ENCODE measurements at regions not wholly inside any gene's neighbourhood (a gene's known extent, or its start where the extent isn't known, plus 50 kb on each side); places are given as distances from the start of the nearest gene placed in this dataset.

DNA sequence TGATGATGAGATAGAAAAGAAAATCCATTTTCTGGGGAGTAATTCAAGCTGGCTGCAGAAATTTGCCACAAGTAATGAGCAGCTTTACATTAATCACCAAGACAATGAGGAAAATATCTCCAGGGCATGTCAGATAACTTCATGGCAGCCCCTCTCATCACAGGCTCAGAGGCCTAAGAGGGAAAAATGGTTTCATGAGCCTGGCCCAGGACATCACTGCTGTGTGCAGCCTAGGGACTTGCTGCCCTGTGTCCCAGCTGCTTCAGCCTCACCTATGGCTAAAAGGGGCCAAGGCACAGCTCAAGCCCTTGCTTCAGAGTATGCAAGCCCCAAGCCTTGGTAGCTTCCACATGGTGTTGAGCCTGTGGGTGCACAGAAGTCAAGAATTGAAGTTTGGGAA is 161.7 kb downstream of the OPA1 start:
- DNase-seq (ENCODE audit: low read depth in 1 of 2, low spot score in 2 of 2), result no peak
- Histone ChIP-seq H3K27ac (no peak overlapping the region), H3K27me3 (replicated peaks) (no peaks in the 10 kb centered on the region)

DNA sequence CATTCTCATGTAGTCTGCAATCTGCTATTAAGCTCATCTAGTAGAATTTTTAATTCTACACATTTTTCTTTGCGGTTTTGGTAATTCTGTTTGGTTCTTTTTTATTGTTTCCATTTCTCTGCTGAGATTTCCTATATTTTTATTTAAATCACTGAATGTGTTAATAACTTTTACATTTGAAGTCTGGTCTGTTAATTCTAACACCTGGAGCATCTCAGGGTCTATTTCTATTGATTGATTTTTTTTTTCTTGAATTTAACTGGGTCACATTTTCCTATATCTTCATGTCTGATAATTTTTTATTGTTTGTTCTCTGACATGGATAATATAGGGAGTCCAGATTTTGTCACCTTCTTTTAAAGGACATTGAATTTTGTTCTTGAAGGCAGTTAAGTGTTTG is 163.5 kb downstream of the OPA1 start:
- Histone ChIP-seq H3K36me3 (no peaks in the 10 kb centered on the region), H3K4me3 (no peak overlapping the region), H3K27ac (no peak overlapping the region), H3K4me1 (replicated peaks) (no peaks in the 10 kb centered on the region), H3K9me3 (replicated peaks) (no peaks in the 10 kb centered on the region), H3K27me3 (replicated peaks) (no peaks in the 10 kb centered on the region)
- no peak for DNase-seq (ENCODE audit: low read depth in 1 of 2, low spot score in 2 of 2)

More for the DNA sequence above, 161.7 kb downstream of the OPA1 start:
- Histone ChIP-seq H3K36me3 (no peaks in the 10 kb centered on the region), H3K9me3 (replicated peaks) (no peaks in the 10 kb centered on the region), H3K4me3 (no peak overlapping the region), H3K4me1 (replicated peaks) (no peaks in the 10 kb centered on the region)

DNA sequence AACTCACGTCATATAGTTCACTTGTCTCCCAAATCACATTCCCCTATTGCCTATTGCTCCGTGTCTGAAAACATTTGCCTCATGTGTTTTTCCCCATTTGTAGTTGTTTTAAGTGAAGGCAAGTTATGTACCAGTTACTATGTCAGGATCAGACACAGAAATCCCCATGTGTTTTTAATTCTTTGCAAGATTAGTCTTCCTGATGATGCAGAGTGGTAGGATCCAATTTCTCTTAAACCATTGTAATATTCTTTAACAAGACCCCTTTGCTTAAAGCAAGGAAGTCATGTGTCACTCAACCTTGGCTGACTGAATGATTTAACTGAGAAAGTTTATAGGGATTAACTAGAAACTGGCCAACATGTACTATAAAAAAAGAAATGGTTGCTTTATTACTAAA is 164.4 kb downstream of the OPA1 start:
- Histone ChIP-seq H3K4me1 (replicated peaks) (no peaks in the 10 kb centered on the region), H3K27ac (no peak overlapping the region), H3K27me3 (replicated peaks) (no peaks in the 10 kb centered on the region), H3K36me3 (no peaks in the 10 kb centered on the region), H3K9me3 (replicated peaks) (no peaks in the 10 kb centered on the region), H3K4me3 (no peak overlapping the region)
- no peak for DNase-seq (ENCODE audit: low read depth in 1 of 2, low spot score in 2 of 2)

DNA sequence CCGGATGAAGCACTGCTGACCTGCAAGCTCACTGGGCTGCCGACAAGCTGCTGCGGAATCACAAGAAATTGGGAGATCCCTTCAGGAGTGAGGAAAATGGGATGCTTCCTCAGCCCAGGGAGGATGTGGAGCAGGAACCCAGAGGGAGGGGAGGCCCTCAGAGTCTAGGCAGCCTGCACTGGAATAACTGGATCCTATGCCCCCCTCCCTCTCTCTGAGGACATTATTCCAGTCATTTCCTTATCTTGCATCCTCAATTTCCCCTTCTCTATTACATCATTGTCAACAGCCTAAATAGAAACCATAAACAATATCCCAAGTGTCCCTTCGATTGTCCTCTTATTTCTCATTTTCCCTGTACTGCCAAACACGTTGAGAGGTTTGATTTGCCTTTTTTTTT is 169.0 kb downstream of the OPA1 start:
- DNase-seq (ENCODE audit: low read depth in 1 of 2, low spot score in 2 of 2), result no peak
- Histone ChIP-seq H3K9me3 (replicated peaks) (no peaks in the 10 kb centered on the region), H3K27me3 (replicated peaks) (no peaks in the 10 kb centered on the region), H3K4me1 (replicated peaks) (no peaks in the 10 kb centered on the region), H3K4me3 (no peak overlapping the region), H3K27ac (no peak overlapping the region), H3K36me3 (no peaks in the 10 kb centered on the region)

DNA sequence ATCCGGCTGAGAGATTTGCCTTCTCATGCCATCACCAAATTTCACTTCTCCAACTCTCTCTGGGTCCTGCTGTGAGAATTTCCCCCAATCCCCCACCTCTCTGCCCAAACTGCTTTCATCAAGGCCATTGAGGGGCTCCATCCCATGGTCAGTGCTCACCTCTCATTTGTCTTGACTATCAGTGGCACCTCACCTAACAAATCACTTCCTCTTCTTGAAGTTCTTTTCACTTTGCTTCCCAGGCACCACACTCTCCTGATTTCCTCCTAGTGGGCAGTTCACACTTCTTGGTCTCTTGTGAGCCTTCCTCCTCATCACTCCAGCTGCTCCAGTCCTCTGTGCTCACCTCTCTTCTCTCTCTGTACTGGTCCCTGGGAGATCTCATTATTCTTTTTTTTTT is 169.6 kb downstream of the OPA1 start:
- Histone ChIP-seq H3K36me3 (no peaks in the 10 kb centered on the region), H3K9me3 (replicated peaks) (no peaks in the 10 kb centered on the region), H3K4me3 (no peak overlapping the region), H3K4me1 (replicated peaks) (no peaks in the 10 kb centered on the region), H3K27me3 (replicated peaks) (no peaks in the 10 kb centered on the region), H3K27ac (no peak overlapping the region)
- no peak for DNase-seq (ENCODE audit: low read depth in 1 of 2, low spot score in 2 of 2)

DNA sequence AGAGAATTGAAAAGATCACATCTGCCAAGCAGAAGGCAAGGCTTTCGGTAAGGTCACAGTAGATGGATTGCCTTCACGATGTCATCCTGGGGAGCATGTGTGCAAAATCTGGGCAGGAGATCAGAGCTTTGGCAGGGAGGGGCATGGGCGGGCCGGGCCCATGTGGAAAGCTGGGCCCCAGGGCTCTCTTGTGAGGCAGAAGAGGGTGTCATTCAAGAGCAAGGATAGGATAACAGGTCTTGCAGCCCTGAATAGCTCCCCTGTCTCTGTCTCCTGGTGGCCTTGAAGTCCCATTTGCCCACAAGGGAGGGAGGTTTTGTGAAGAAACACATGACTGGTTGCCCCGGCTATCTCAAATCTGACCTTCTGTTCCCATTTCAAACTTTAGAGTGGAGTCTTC is 172.0 kb downstream of the OPA1 start:
- H3K9me3 ChIP-seq (replicated peaks), result no peaks in the 10 kb centered on the region
- no peaks in the 10 kb centered on the region for H3K4me1 ChIP-seq (replicated peaks)
- H3K27me3 ChIP-seq (replicated peaks), result no peaks in the 10 kb centered on the region
- DNase-seq (ENCODE audit: low read depth in 1 of 2, low spot score in 2 of 2), result peak in 1 of 2 experiments; percentile 13
- no peak overlapping the region for H3K4me3 ChIP-seq
- H3K27ac ChIP-seq, result no peak overlapping the region
- no peaks in the 10 kb centered on the region for H3K36me3 ChIP-seq

DNA sequence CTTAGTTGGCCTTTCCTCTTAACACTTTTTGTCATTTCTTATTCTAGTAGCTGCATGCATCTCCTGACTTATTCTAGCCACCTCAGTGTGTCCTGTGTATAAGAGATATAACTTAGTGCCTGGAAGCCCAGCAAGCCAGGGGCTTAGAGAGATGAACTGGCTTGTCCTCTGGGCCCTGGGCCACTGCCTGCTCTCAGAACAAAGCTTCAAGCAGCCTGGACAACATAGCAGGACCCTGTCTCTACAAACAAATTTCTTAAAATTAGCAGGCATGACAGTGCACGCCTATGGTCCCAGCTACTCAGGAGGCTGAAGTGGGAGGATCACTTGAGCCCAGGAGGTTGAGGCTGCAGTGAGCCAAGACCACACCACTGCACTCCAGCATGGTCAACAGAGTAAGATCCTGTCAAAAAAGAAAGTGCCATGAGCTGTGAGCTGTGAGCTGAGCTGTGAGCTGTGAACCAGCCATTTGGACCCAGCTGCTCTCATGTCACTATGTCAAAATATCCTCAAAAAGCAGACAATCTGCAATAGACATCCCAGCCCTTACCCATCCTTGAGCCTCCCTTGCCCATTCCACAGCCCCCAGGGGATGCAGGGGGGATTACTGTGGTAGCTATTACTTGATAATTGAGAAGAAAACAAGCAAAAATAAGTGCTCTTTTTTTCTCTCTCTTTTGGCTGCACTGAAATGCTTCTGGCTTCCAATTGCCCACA is 174.5 kb downstream of the OPA1 start:
- Histone ChIP-seq H3K27me3 (replicated peaks) (no peaks in the 10 kb centered on the region), H3K4me3 (no peak overlapping the region), H3K27ac (no peak overlapping the region), H3K9me3 (replicated peaks) (no peaks in the 10 kb centered on the region), H3K4me1 (replicated peaks) (no peaks in the 10 kb centered on the region), H3K36me3 (no peaks in the 10 kb centered on the region)
- DNase-seq (ENCODE audit: low read depth in 1 of 2, low spot score in 2 of 2), result no peak

DNA sequence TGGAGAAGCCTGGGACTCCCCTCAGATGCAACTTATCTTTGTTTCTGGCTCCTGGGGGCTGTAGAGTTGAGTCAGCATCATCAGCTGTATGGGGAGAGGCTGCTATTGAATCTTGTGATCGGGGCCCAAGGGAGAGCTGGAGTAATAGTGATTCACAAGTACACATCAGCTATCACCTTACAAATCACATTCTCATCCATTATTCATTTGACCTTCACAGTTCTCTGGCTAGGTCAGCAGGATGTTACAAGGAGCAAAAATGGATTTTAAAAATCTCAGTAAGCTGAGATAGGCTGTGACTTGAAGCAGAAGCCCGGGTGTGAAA is 175.0 kb downstream of the OPA1 start:
- Histone ChIP-seq H3K4me1 (replicated peaks) (no peaks in the 10 kb centered on the region), H3K36me3 (no peaks in the 10 kb centered on the region), H3K27ac (no peak overlapping the region), H3K27me3 (replicated peaks) (no peaks in the 10 kb centered on the region), H3K9me3 (replicated peaks) (no peaks in the 10 kb centered on the region), H3K4me3 (no peak overlapping the region)
- peak in 1 of 2 experiments; percentile 15 for DNase-seq (ENCODE audit: low read depth in 1 of 2, low spot score in 2 of 2)

DNA sequence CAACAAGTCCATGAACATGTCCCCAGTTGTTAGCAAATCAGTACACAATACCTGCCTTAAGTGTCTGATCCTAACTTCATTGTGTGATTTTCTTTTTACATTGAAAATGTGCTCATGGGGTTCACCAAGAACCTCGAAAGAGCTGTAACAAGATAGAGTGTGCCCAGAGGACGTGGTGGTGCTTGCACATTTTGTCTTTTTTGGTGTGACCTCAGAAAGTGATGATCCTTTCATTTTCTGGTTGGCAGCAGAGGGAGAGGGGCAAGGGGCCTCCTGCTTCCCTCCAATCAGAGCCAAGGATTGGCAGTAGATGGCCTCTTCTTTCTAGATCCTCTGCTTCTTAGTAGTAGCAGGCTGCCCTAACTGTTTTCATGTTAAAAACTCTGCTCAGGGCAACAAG is 176.4 kb downstream of the OPA1 start:
- Histone ChIP-seq H3K9me3 (replicated peaks) (no peaks in the 10 kb centered on the region), H3K27ac (no peak overlapping the region), H3K27me3 (replicated peaks) (no peaks in the 10 kb centered on the region), H3K36me3 (no peaks in the 10 kb centered on the region), H3K4me3 (no peak overlapping the region), H3K4me1 (replicated peaks) (no peaks in the 10 kb centered on the region)
- no peak for DNase-seq (ENCODE audit: low read depth in 1 of 2, low spot score in 2 of 2)

DNA sequence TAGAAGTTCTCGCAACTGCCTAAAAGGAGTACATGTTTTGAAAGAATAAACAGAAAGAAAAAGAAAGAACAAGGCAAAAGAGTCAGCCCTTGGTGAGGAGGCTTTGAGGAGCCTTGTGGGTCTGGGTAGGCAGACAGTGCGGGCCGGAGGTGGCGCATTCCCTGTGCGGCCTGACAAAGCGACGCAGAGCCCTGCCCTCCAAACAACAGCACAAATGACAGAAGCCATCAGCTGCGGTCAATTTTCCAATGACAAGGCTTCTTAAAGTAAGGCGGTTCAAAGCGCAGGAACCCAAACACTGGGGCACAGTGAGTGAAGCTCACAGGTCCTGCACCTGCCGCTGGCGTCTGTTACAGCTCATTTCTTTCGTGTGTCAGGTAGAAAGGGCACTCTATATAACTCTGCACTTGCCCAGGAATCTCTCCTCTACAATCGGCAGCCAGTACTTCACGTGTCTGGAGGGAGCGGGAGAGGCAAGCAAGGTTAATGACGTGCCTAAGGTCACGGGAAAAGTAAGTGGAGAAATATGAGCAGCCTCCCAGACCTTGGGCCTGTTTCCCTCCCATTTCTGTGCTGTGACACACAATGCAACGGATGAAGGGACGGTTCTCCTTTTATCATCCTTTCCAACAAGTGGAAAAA is 178.1 kb downstream of the OPA1 start:
- Histone ChIP-seq H3K9me3 (replicated peaks) (no peaks in the 10 kb centered on the region), H3K27me3 (replicated peaks) (no peaks in the 10 kb centered on the region), H3K4me3 (no peak overlapping the region)

DNA sequence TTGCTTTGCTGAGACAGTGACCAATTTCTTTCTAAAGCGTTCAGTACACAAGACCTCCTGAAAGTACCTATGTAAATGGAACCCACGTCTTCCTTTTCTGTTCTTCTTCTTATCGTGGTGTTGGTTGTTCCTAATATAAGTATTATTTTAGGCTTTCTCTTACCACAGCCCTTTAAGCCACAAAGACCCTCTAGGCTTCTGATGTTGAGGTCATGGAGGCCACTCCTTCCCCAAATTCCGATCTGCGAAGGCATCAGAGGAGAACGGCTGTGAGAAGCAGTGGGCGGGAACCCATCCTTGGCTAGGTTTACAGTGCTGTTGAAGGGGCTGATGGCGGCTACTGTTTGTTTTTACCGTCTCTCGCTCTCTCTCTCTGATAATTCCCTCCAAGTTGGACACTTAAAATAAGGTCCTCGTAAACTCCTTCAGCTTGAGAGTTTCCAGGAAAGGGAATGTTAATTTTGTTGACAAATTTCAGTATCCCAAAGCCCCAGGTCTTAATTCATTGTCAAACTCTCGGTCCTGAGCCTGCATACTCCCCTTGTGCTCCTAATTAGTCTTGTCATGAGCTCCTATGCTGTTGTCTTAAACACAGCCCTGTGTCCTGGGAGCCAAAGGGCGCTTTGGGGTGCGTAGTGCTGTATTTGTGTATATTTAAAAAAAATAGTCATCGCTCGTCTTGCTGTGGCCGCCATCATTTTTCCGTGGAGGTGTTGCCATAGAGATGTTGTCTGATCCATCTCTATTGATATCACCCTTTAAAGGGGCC is 178.8 kb downstream of the OPA1 start:
- no peaks in the 10 kb centered on the region for H3K9me3 ChIP-seq (replicated peaks)
- no peaks in the 10 kb centered on the region for H3K36me3 ChIP-seq
- no peaks in the 10 kb centered on the region for H3K27me3 ChIP-seq (replicated peaks)
- no peak overlapping the region for H3K4me3 ChIP-seq
- H3K27ac ChIP-seq, result no peak overlapping the region
- DNase-seq (ENCODE audit: low read depth in 1 of 2, low spot score in 2 of 2), result peak in 1 of 2 experiments; percentile 19
- no peaks in the 10 kb centered on the region for H3K4me1 ChIP-seq (replicated peaks)

More for the DNA sequence above, 178.1 kb downstream of the OPA1 start:
- no peaks in the 10 kb centered on the region for H3K4me1 ChIP-seq (replicated peaks)
- no peak overlapping the region for H3K27ac ChIP-seq
- H3K36me3 ChIP-seq, result no peaks in the 10 kb centered on the region
- peak in 1 of 2 experiments; percentile 16 for DNase-seq (ENCODE audit: low read depth in 1 of 2, low spot score in 2 of 2)

DNA sequence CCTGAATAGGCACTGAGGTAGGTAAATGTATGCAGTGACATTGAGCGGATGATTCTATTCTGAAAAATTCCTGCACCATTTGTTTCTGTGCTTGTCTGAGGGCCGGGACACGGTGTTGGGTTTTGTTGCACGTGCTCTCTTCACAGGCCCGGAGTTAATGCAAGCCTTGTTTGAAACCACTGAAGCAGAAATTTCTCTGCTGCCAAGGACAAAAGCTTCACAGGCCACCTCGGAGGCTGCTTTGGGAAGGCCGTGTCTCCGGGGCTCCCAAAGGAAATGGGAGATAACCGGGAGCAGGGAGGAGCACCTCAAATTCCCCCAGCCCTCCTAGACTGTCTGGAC is 179.4 kb downstream of the OPA1 start:
- no peaks in the 10 kb centered on the region for H3K27me3 ChIP-seq (replicated peaks)
- H3K4me1 ChIP-seq (replicated peaks), result no peaks in the 10 kb centered on the region
- H3K4me3 ChIP-seq, result no peak overlapping the region
- no peaks in the 10 kb centered on the region for H3K9me3 ChIP-seq (replicated peaks)
- H3K27ac ChIP-seq, result no peak overlapping the region
- no peaks in the 10 kb centered on the region for H3K36me3 ChIP-seq
- peak in 1 of 2 experiments; percentile 6 for DNase-seq (ENCODE audit: low read depth in 1 of 2, low spot score in 2 of 2)

DNA sequence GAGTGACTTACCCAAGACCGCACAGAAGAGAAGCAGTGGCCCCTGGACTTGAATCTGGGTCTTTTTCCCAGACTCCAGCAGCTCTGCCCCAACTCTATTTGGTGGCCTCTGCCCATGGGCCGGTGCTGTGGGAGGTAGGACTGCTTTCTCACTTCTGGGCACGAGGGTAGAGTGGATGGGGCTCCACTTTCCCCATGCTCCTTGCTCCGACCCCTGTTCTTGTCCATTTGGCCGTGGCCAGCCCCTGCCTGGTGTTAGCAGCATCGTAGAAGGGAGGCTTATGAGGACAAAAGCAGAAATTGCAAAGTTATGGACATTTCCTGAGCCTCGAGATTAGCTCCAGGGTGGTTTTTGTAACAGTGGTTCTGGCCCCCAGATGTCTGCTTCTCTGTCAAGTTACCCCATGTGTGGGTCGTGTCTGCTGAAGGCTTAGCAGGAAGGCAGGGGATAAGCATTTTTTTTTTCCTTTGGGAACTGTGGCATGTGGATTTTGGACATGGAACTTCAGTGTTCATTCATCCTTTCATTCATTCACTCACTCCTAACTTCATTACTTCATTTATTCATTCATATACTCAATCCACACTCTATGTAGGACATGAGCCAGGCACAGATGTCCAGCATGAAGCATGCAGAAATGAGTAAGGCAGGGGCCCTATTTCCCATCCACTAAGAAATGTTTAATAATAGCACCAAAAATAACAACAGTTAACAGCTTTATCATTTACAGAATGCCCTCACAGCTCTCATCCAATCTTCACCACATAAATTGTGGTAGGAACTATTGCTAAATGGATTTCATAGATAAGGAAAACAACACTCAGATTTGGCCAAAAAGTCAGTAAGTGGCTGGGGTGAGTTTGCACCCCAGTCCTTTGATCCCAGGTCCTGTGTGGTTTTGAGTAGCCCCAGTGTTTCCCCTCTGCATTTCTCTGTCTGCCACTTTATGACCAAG is 180.5 kb downstream of the OPA1 start:
- no peak overlapping the region for H3K4me3 ChIP-seq
- DNase-seq (ENCODE audit: low read depth in 1 of 2, low spot score in 2 of 2), result peak in 1 of 2 experiments; percentile 12
- no peaks in the 10 kb centered on the region for H3K27me3 ChIP-seq (replicated peaks)
- no peaks in the 10 kb centered on the region for H3K9me3 ChIP-seq (replicated peaks)
- H3K27ac ChIP-seq, result no peak overlapping the region
- H3K4me1 ChIP-seq (replicated peaks), result no peaks in the 10 kb centered on the region
- H3K36me3 ChIP-seq, result no peaks in the 10 kb centered on the region
